Parathyroid adenoma (tissue), 2 donors: ENCODE measurements at regions not wholly inside any gene's neighbourhood (a gene's known extent, or its start where the extent isn't known, plus 50 kb on each side); places are given as distances from the start of the nearest gene placed in this dataset.
A peak's percentile ranks its signal among the peaks of the same experiment; 100 is the strongest.

Experiments
- H2AFZ ChIP-seq: fragments of 300-600 bp; sonication (generic); one replicate; pipeline ENCODE4 v1.7.0; 2017; ENCODE audit warnings: antibody characterized with exemption, mild to moderate bottlenecking
- H3K27ac ChIP-seq: fragments of 300-600 bp; sonication (generic); one replicate; pipeline ENCODE4 v1.7.0; 2017
- H3K27me3 ChIP-seq: fragments of 300-600 bp; sonication (generic); one replicate; pipeline ENCODE4 v1.7.0; 2017; ENCODE audit warnings: low read length; ENCODE audit not compliant: control insufficient read depth, insufficient read depth
- H3K36me3 ChIP-seq: fragments of 300-600 bp; sonication (generic); one replicate; pipeline ENCODE4 v1.7.0; 2017; ENCODE audit warnings: low read length; ENCODE audit not compliant: control insufficient read depth, insufficient read depth
- H3K4me1 ChIP-seq: fragments of 300-600 bp; sonication (generic); one replicate; pipeline ENCODE4 v1.7.0; 2017; ENCODE audit warnings: control low read depth
- H3K4me2 ChIP-seq: fragments of 300-600 bp; sonication (generic); one replicate; pipeline ENCODE4 v1.7.0; 2017; ENCODE audit warnings: low read length
- H3K4me3 ChIP-seq: fragments of 300-600 bp; sonication (generic); one replicate; pipeline ENCODE4 v1.7.0; 2017; ENCODE audit warnings: low read depth, low read length
- H3K79me2 ChIP-seq: fragments of 300-600 bp; sonication (generic); one replicate; pipeline ENCODE4 v1.7.0; 2017; ENCODE audit warnings: control low read depth
- H3K9ac ChIP-seq: fragments of 300-600 bp; sonication (generic); one replicate; pipeline ENCODE4 v1.7.0; 2017; ENCODE audit warnings: mild to moderate bottlenecking
- H3K9me3 ChIP-seq: fragments of 300-600 bp; sonication (generic); one replicate; pipeline ENCODE4 v1.7.0; 2017; ENCODE audit warnings: low read length; ENCODE audit not compliant: control insufficient read depth
- CTCF ChIP-seq: fragments of 300-600 bp; sonication (generic); IDR thresholded peaks from one replicate; pipeline ENCODE4 v1.7.0; 2017; ENCODE audit warnings: antibody characterized with exemption, mild to moderate bottlenecking
- donor health status: primary hyperparathyroidism.

- Histone ChIP-seq H3K36me3 (no peaks in the 10 kb centered on the region), H3K9ac (no peak overlapping the region), H3K4me1 (no peaks in the 10 kb centered on the region), H3K4me2 (no peak overlapping the region), H3K27me3 (no peaks in the 10 kb centered on the region), H3K27ac (no peak overlapping the region), H3K4me3 (no peak overlapping the region), H2AFZ (no peak overlapping the region), H3K9me3 (no peaks in the 10 kb centered on the region), H3K79me2 (no peaks in the 10 kb centered on the region)
- TF ChIP-seq CTCF = no peak
These were observed 202.4 kb downstream of the TOMM20 start for GRCh38 chr1:234926264-234926558.

GRCh38 chr1:234925440-234926263 is 203.0 kb downstream of the TOMM20 start:
- no peaks in the 10 kb centered on the region for H3K79me2 ChIP-seq
- H3K27me3 ChIP-seq = no peaks in the 10 kb centered on the region
- H3K36me3 ChIP-seq = no peaks in the 10 kb centered on the region
- no peak for TF ChIP-seq CTCF
- no peak overlapping the region for H2AFZ ChIP-seq
- H3K9ac ChIP-seq = no peak overlapping the region
- no peaks in the 10 kb centered on the region for H3K9me3 ChIP-seq
- no peaks in the 10 kb centered on the region for H3K4me1 ChIP-seq
- peak overlapping the region; percentile 53 for H3K27ac ChIP-seq
- no peak overlapping the region for H3K4me3 ChIP-seq
- H3K4me2 ChIP-seq = peak overlapping the region; percentile 33

- Histone ChIP-seq H2AFZ (no peak overlapping the region), H3K79me2 (no peaks in the 10 kb centered on the region), H3K4me3 (no peak overlapping the region), H3K9me3 (no peaks in the 10 kb centered on the region), H3K4me1 (no peaks in the 10 kb centered on the region), H3K9ac (no peak overlapping the region), H3K4me2 (no peak overlapping the region), H3K27ac (peak overlapping the region; percentile 53), H3K36me3 (no peaks in the 10 kb centered on the region), H3K27me3 (no peaks in the 10 kb centered on the region)
- TF ChIP-seq CTCF = no peak
These were observed 203.9 kb downstream of the TOMM20 start for GRCh38 chr1:234924450-234925355.

GRCh38 chr1:234923626-234924025 is 205.0 kb downstream of the TOMM20 start:
- Histone ChIP-seq H2AFZ (no peak overlapping the region), H3K27ac (no peak overlapping the region), H3K4me1 (no peaks in the 10 kb centered on the region), H3K9ac (no peak overlapping the region), H3K9me3 (no peaks in the 10 kb centered on the region), H3K36me3 (no peaks in the 10 kb centered on the region), H3K4me2 (no peak overlapping the region), H3K79me2 (no peaks in the 10 kb centered on the region), H3K4me3 (no peak overlapping the region), H3K27me3 (no peaks in the 10 kb centered on the region)
- no peak for TF ChIP-seq CTCF
